ENCODE measurements at regions not wholly inside any gene's neighbourhood (a gene's known extent, or its start where the extent isn't known, plus 50 kb on each side); places are given as distances from the start of the nearest gene placed in this dataset.

GRCh38 chr1:30522031-30523004, 201.1 kb downstream of the MATN1 start:
- ATAC-seq (no peak), DNase-seq (peak in 1 of 3 donors; percentile 24)
- Histone ChIP-seq H3K9me3 (no peaks in the 10 kb centered on the region), H3K4me3 (no peak overlapping the region), H3K36me3 (ENCODE audit: low read depth) (no peaks in the 10 kb centered on the region), H3K4me1 (ENCODE audit: low read depth) (no peaks in the 10 kb centered on the region)
- intact Hi-C loops (cut with DNase I, micrococcal nuclease): no loop called here
- TF ChIP-seq, protein P1, sequence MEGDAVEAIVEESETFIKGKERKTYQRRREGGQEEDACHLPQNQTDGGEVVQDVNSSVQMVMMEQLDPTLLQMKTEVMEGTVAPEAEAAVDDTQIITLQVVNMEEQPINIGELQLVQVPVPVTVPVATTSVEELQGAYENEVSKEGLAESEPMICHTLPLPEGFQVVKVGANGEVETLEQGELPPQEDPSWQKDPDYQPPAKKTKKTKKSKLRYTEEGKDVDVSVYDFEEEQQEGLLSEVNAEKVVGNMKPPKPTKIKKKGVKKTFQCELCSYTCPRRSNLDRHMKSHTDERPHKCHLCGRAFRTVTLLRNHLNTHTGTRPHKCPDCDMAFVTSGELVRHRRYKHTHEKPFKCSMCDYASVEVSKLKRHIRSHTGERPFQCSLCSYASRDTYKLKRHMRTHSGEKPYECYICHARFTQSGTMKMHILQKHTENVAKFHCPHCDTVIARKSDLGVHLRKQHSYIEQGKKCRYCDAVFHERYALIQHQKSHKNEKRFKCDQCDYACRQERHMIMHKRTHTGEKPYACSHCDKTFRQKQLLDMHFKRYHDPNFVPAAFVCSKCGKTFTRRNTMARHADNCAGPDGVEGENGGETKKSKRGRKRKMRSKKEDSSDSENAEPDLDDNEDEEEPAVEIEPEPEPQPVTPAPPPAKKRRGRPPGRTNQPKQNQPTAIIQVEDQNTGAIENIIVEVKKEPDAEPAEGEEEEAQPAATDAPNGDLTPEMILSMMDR (IDR thresholded peaks at IDR 0.05): no peak

- DNase-seq: no peak
- no peaks in the 10 kb centered on the region for H3K4me1 ChIP-seq (ENCODE audit: low read depth)
- no peak for ATAC-seq
- H3K4me3 ChIP-seq: no peak overlapping the region
- TF ChIP-seq, protein P1 (IDR thresholded peaks at IDR 0.05): no peak
- H3K36me3 ChIP-seq (ENCODE audit: low read depth): no peaks in the 10 kb centered on the region
- intact Hi-C loops (cut with DNase I, micrococcal nuclease): no loop called here
- H3K9me3 ChIP-seq: no peaks in the 10 kb centered on the region
These were observed 202.0 kb downstream of the MATN1 start for GRCh38 chr1:30521261-30521865.

DNA sequence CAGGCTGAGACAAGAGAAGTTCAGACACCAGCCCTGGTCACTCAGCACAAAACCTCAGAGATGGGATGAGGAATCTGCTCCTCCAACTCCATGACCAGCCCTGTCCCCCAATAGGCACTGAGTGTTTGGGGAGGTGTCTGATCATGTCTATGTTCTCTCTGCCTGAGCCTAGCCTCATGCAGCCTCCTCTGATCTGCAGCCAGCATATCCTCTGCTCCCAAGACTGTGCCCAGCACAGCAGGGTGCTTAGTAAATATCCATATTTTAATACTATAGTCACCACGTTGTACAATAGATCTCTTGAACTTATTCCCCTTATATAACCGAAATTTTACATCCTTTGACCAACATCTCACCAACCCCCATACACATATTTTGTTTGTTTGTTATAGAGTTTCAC, 202.9 kb downstream of the MATN1 start:
- ATAC-seq (no peak), DNase-seq (no peak)
- intact Hi-C loops (cut with DNase I, micrococcal nuclease): no loop called here
- Histone ChIP-seq H3K4me3 (no peak overlapping the region), H3K36me3 (ENCODE audit: low read depth) (no peaks in the 10 kb centered on the region), H3K4me1 (ENCODE audit: low read depth) (no peaks in the 10 kb centered on the region), H3K9me3 (no peaks in the 10 kb centered on the region)
- TF ChIP-seq, protein P1 (IDR thresholded peaks at IDR 0.05): no peak

DNA sequence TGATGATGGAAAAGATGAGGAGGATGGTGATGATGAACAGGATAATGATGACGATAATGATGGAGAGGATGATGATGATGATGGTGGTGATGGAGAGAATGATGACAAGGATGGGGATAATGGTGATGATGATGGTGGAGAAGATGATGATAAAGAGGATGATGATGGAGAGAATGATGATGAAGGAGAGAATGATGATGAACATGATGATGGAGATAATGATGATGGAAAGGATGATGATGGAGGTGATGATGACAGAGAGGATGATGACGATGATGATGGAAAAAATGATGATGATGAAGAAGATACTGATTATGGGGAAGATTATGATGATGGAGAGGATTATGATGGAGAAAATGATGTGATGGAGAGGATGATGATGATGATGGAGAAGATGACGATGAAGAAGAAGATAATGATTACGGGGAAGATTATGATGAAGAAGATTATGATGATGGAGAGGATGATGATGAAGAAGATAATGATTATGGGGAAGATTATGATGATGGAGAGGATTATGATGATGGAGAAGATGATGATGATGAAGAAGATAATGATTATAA, 204.1 kb downstream of the MATN1 start:
- no peak overlapping the region for H3K4me3 ChIP-seq
- no peaks in the 10 kb centered on the region for H3K9me3 ChIP-seq
- H3K4me1 ChIP-seq (ENCODE audit: low read depth): no peaks in the 10 kb centered on the region
- TF ChIP-seq, protein P1 (IDR thresholded peaks at IDR 0.05): no peak
- intact Hi-C loops (cut with DNase I, micrococcal nuclease): no loop called here
- DNase-seq (no peak), ATAC-seq (no peak)
- no peaks in the 10 kb centered on the region for H3K36me3 ChIP-seq (ENCODE audit: low read depth)

DNA sequence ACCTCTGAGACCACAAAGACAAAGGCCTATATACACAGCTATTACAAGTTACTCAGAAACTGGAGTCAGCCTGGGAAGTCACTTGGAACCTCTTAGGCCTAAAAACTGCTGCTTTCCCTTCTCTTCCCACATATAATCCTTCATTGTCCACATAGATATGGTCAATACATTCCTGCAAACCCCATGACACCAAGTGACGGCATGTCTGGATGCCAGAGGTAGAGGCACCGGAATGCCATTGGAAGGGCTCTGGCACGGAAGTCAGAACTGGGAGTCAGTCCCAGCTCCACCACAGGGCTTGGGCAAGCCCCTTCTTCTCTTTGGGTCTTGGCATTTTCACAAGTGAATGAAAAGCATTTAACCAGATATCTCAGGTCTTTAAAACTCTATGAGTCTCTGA, 204.7 kb downstream of the MATN1 start:
- DNase-seq (no peak), ATAC-seq (no peak)
- no peaks in the 10 kb centered on the region for H3K4me1 ChIP-seq (ENCODE audit: low read depth)
- H3K4me3 ChIP-seq: no peak overlapping the region
- intact Hi-C loops (cut with DNase I, micrococcal nuclease): no loop called here
- TF ChIP-seq, protein P1 (IDR thresholded peaks at IDR 0.05): no peak
- H3K9me3 ChIP-seq: no peaks in the 10 kb centered on the region
- H3K36me3 ChIP-seq (ENCODE audit: low read depth): no peaks in the 10 kb centered on the region

Measured in mucosa of descending colon (tissue), 3 donors.